Keratinocyte (primary cell): ENCODE measurements at regions not wholly inside any gene's neighbourhood (a gene's known extent, or its start where the extent isn't known, plus 50 kb on each side); places are given as distances from the start of the nearest gene placed in this dataset.
"Not testable (repeated sequence)": the region's sequence is repeated elsewhere in the genome, so short reads cannot be mapped to it uniquely, and the experiment has no call there.

ENCODE experiments used
- DNase-seq: peaks from one replicate; pipeline ENCODE4 v3.0.0-alpha.2; 2011; ENCODE audit warnings: low read depth, missing footprints, low spot score
- FAIRE-seq: peaks from 2 replicates; lab custom pipeline; 2011; peaks lifted over from hg19 to GRCh38; lab: Jason Lieb, UNC
- H2AFZ ChIP-seq: 2 replicates; pipeline ENCODE4 v1.6.0; 2012; ENCODE audit warnings: low read length, control low read depth, inconsistent platforms; ENCODE audit not compliant: control insufficient read depth
- H3K27ac ChIP-seq: 2 replicates; pipeline ENCODE4 v1.5.1; 2011; ENCODE audit warnings: low read length; ENCODE audit not compliant: control insufficient read depth, insufficient read depth
- H3K27me3 ChIP-seq: 3 replicates; pipeline ENCODE4 v1.6.0; 2011; ENCODE audit warnings: low read length; ENCODE audit not compliant: control insufficient read depth, insufficient read depth; ENCODE audit errors: extremely low read depth
- H3K36me3 ChIP-seq, 2 experiments: 2 replicates in 1 of 2; 3 replicates in 1 of 2; pipeline ENCODE4 v1.5.1; 2011; ENCODE audit warnings: low read length in 2 of 2, mild to moderate bottlenecking in 1 of 2; ENCODE audit not compliant: control insufficient read depth in 2 of 2, insufficient read depth in 2 of 2; ENCODE audit errors: extremely low read depth in 1 of 2
- H3K4me1 ChIP-seq: 3 replicates; pipeline ENCODE4 v1.5.1; 2011; ENCODE audit warnings: low read length; ENCODE audit not compliant: control insufficient read depth, insufficient read depth; ENCODE audit errors: extremely low read depth
- H3K4me2 ChIP-seq: 3 replicates; pipeline ENCODE4 v1.6.0; 2011; ENCODE audit warnings: low read depth, low read length; ENCODE audit not compliant: control insufficient read depth, insufficient read depth; ENCODE audit errors: extremely low read depth
- H3K4me3 ChIP-seq, 3 experiments: fragments of 200-600 bp in 1 of 3; sonication (generic) in 1 of 3; 2 replicates in 2 of 3; 3 replicates in 1 of 3; pipeline ENCODE4 v1.5.1; 2011 to 2016; ENCODE audit warnings: low read length in 3 of 3, mild to moderate bottlenecking in 3 of 3, control low read depth in 2 of 3, inconsistent platforms in 1 of 3, low read depth in 1 of 3, mixed read lengths in 1 of 3, mixed run types in 1 of 3, moderate library complexity in 1 of 3; ENCODE audit not compliant: control insufficient read depth in 2 of 3, insufficient read depth in 2 of 3; ENCODE audit errors: extremely low read depth in 1 of 3
- H3K79me2 ChIP-seq: 2 replicates; pipeline ENCODE4 v1.6.0; 2012; ENCODE audit warnings: low read length; ENCODE audit not compliant: control insufficient read depth, insufficient read depth
- H3K9ac ChIP-seq: 3 replicates; pipeline ENCODE4 v1.6.0; 2011; ENCODE audit warnings: low read length; ENCODE audit not compliant: control insufficient read depth, insufficient read depth; ENCODE audit errors: extremely low read depth
- H3K9me1 ChIP-seq: 3 replicates; pipeline ENCODE4 v1.6.0; 2011; ENCODE audit warnings: low read length; ENCODE audit not compliant: control insufficient read depth, insufficient read depth; ENCODE audit errors: extremely low read depth
- H3K9me3 ChIP-seq: 2 replicates; pipeline ENCODE4 v1.5.1; 2012; ENCODE audit warnings: low read depth, low read length; ENCODE audit not compliant: control insufficient read depth
- H4K20me1 ChIP-seq: 3 replicates; pipeline ENCODE4 v1.6.0; 2011; ENCODE audit warnings: low read length; ENCODE audit not compliant: control insufficient read depth, insufficient read depth; ENCODE audit errors: extremely low read depth
- CTCF ChIP-seq, 3 experiments: IDR thresholded peaks in 1 of 3; conservative IDR thresholded peaks in 1 of 3; optimal IDR thresholded peaks in 1 of 3; 2 replicates in 2 of 3; 3 replicates in 1 of 3; pipeline versions ENCODE3 to v1.5.1; 2011; ENCODE audit warnings: low read length in 3 of 3, mild to moderate bottlenecking in 3 of 3, moderate library complexity in 2 of 3, control low read depth in 1 of 3, inconsistent platforms in 1 of 3; ENCODE audit not compliant: insufficient read depth in 2 of 3; ENCODE audit errors: extremely low read depth in 1 of 3
- EZH2 ChIP-seq: IDR thresholded peaks from one replicate; pipeline ENCODE4 v1.6.1; 2012; ENCODE audit warnings: inconsistent platforms, mild to moderate bottlenecking, low read length, moderate library complexity
- dilution Hi-C: fragments of 300-500 bp; cut with MboI; formaldehyde crosslinking; loops from one replicate; pipeline ENCODE4 v1.7.0; 2020; ENCODE audit warnings: low sequenced_read_pairs; ENCODE audit not compliant: extremely low pct_ligation_motif_present

- Histone ChIP-seq H3K36me3 (no peaks in the 10 kb centered on the region), H3K9ac (no peak overlapping the region), H4K20me1 (no peaks in the 10 kb centered on the region), H3K79me2 (no peaks in the 10 kb centered on the region), H3K27me3 (no peaks in the 10 kb centered on the region), H3K9me1 (no peaks in the 10 kb centered on the region), H3K4me1 (peaks cover 4% of the 10 kb centered on the region), H3K9me3 (no peaks in the 10 kb centered on the region), H3K27ac (no peak overlapping the region), H2AFZ (no peak overlapping the region), H3K4me3 (no peak overlapping the region), H3K4me2 (no peak overlapping the region)
- TF ChIP-seq CTCF (optimal IDR thresholded peaks at IDR 0.05 in 1 of 3, IDR thresholded peaks at IDR 0.05 in 1 of 3, conservative IDR thresholded peaks at IDR 0.05 in 1 of 3; ENCODE audit: extremely low read depth in 1 of 3, insufficient read depth in 2 of 3, low read length in 3 of 3), result no peak
- TF ChIP-seq EZH2, result no peak
- dilution Hi-C loops, result no loop called here
- DNase-seq (no peak), FAIRE-seq (no peak)
Measured at GRCh38 chr5:96198356-96199058, 234.5 kb downstream of the PCSK1 start.

GRCh38 chr5:96197767-96198166, 235.3 kb downstream of the PCSK1 start:
- FAIRE-seq, H3K27ac ChIP-seq, H3K9me3 ChIP-seq, H3K4me3 ChIP-seq, H3K9me1 ChIP-seq, H2AFZ ChIP-seq, DNase-seq, H3K9ac ChIP-seq, H3K79me2 ChIP-seq, H3K4me1 ChIP-seq, H3K36me3 ChIP-seq, H3K4me2 ChIP-seq, H3K27me3 ChIP-seq, dilution Hi-C loops, H4K20me1 ChIP-seq: not testable (repeated sequence)

DNA sequence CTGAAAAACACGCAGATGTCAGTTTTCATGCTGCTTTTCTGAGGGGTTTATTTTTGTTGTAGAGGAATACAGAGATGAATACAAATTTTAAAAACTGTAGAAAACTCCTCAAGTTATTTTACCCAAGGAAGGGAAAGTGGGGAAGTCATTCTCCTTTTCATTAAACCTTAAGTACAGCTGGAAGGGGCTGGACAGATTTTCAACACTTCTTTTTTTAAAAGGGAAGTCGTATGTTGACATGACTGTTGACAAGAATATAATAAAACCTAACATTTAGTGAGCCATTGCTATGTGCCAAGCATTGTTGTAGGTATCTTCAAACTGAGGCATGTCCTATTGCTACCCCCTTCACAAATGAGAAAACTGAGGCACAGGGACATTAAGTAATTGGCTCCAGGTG, 235.7 kb upstream of the ELL2 start:
- Histone ChIP-seq H3K36me3 (no peaks in the 10 kb centered on the region), H4K20me1 (no peaks in the 10 kb centered on the region), H3K9me1 (no peaks in the 10 kb centered on the region), H3K27ac (no peak overlapping the region), H3K9ac (no peak overlapping the region), H3K4me2 (no peak overlapping the region), H3K4me1 (peaks cover 4% of the 10 kb centered on the region), H3K27me3 (no peaks in the 10 kb centered on the region), H3K9me3 (no peaks in the 10 kb centered on the region), H3K79me2 (no peaks in the 10 kb centered on the region), H3K4me3 (no peak overlapping the region), H2AFZ (no peak overlapping the region)
- FAIRE-seq (no peak), DNase-seq (no peak)
- dilution Hi-C loops, result no loop called here
- TF ChIP-seq EZH2 (no peak), CTCF (optimal IDR thresholded peaks at IDR 0.05 in 1 of 3, IDR thresholded peaks at IDR 0.05 in 1 of 3, conservative IDR thresholded peaks at IDR 0.05 in 1 of 3; ENCODE audit: extremely low read depth in 1 of 3, insufficient read depth in 2 of 3, low read length in 3 of 3) (no peak)
